ENCODE measurements at regions not wholly inside any gene's neighbourhood (a gene's known extent, or its start where the extent isn't known, plus 50 kb on each side); places are given as distances from the start of the nearest gene placed in this dataset.

DNA sequence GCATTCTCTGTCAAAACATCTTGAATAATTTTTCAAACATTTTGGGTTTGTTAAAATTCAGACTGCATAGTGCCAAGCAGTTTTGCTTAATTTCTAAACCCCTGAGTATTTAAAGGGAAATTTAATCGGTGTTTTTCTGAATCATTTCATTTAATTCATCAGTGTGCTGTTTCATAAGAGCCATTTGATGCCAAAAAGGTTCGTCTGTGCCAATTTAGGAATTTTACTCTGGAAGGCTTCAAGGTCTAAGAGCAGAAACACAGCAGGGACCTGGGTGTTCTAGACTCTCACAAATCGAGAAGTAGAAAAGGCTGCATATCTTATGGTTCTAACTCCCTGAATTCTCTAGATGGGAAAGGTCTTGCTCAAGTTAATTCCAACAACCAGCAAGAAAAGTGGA lies 311.9 kb upstream of the NT5C1B start:
- H3K36me3 ChIP-seq = no peaks in the 10 kb centered on the region
- H3K4me1 ChIP-seq = peaks cover 0 to 6% (median 0%) of the 10 kb centered on the region in 3 donors
- H3K27me3 ChIP-seq = no peaks in the 10 kb centered on the region
- no peak for FAIRE-seq
- H3K9me3 ChIP-seq = no peaks in the 10 kb centered on the region
- no peak for ATAC-seq
- TF ChIP-seq CTCF (IDR thresholded peaks at IDR 0.05) = no peak
- whole genome bisulfite sequencing, 2 donors = 53 to 59% methylated on average over 3 of the region's 3 CpGs
- no peak for DNase-seq
- H3K4me3 ChIP-seq = no peak overlapping the region
- intact Hi-C loops (cut with DNase I) = no loop called here
- H3K27ac ChIP-seq = no peak overlapping the region

DNA sequence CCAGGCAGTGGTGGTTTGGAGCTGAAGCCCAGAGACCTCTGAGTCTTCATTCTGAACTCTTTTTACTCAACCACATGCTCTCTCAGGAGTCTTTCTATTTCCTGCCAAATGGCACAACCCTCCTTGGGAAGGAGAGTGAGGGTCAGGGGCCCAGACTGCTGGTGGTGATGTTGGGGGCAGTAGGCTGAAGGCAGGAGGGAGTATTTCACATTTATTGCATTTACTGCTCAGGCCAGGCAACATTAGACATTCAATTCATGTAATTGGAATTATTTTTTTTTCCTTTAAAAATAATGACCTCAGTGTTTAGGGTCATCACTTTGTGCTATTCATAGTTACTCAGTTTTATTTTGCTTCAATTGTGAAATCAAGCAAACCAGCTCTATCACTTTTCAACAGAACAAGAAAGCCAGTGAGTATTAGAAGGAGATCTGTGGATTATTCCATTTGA lies 311.3 kb upstream of the NT5C1B start:
- Histone ChIP-seq H3K4me3 (no peak overlapping the region), H3K27me3 (no peaks in the 10 kb centered on the region), H3K36me3 (no peaks in the 10 kb centered on the region), H3K4me1 (peaks cover 0 to 6% (median 0%) of the 10 kb centered on the region in 3 donors), H3K27ac (no peak overlapping the region), H3K9me3 (no peaks in the 10 kb centered on the region)
- no peak for TF ChIP-seq CTCF (IDR thresholded peaks at IDR 0.05)
- ATAC-seq (peak in 2 of 4 donors; percentile 22 to 56), FAIRE-seq (no peak), DNase-seq (no peak)
- intact Hi-C loops (cut with DNase I) = no loop called here

- Histone ChIP-seq H3K4me3 (no peak overlapping the region), H3K27me3 (no peaks in the 10 kb centered on the region), H3K9me3 (no peaks in the 10 kb centered on the region), H3K36me3 (no peaks in the 10 kb centered on the region), H3K27ac (no peak overlapping the region), H3K4me1 (peaks cover 0 to 6% (median 0%) of the 10 kb centered on the region in 3 donors)
- peak in 1 of 4 donors; percentile 22 for ATAC-seq
- no peak for DNase-seq
- intact Hi-C loops (cut with DNase I) = no loop called here
- no peak for FAIRE-seq
- 86 to 94% methylated on average over 3 of the region's 3 CpGs for WGBS, 2 donors
- TF ChIP-seq CTCF (IDR thresholded peaks at IDR 0.05) = no peak
These were observed 310.4 kb upstream of the NT5C1B start for GRCh38 chr2:18899725-18900124.

- intact Hi-C loops (cut with DNase I) = no loop called here
- no peak for TF ChIP-seq CTCF (IDR thresholded peaks at IDR 0.05)
- no peaks in the 10 kb centered on the region for H3K27me3 ChIP-seq
- no peak for DNase-seq
- no peak for FAIRE-seq
- no peaks in the 10 kb centered on the region for H3K9me3 ChIP-seq
- H3K27ac ChIP-seq = no peak overlapping the region
- H3K4me1 ChIP-seq = peaks cover 0 to 6% (median 0%) of the 10 kb centered on the region in 3 donors
- no peak overlapping the region for H3K4me3 ChIP-seq
- ATAC-seq = no peak
- H3K36me3 ChIP-seq = no peaks in the 10 kb centered on the region
These were observed 308.9 kb upstream of the NT5C1B start for GRCh38 chr2:18898271-18898670.

DNA sequence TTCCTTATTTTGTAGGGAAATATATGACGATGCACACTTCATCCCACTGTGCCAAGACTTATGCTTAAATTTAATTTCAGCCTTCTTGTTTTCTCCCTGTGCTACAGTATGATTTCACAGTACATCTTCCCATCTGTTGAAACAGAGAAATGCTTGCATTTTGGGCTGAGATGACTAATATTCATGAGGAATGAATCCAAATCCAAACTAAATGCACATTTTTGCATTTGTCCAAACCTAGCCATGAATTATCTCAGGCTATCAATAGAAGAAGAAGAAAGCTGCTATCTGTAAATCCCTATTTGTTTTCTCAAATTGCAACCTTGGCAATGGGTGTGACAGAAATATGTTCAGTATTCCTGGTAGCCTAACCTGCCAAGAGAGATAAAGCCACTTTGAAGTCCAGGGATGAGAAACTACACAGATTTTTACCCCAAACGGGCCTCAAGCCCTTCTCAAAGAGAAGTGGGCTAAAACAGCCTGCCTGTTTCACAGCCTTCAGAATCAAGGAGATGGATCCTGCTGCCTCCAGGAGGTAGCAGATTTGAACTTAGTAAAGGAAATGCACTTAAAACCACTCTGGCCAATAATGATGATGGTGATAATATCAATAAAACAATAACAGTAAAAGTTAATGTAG lies 306.9 kb upstream of the NT5C1B start:
- intact Hi-C loops (cut with DNase I) = no loop called here
- no peaks in the 10 kb centered on the region for H3K4me1 ChIP-seq
- H3K27ac ChIP-seq = no peak overlapping the region
- H3K36me3 ChIP-seq = no peaks in the 10 kb centered on the region
- no peaks in the 10 kb centered on the region for H3K9me3 ChIP-seq
- TF ChIP-seq CTCF (IDR thresholded peaks at IDR 0.05) = no peak
- H3K27me3 ChIP-seq = no peaks in the 10 kb centered on the region
- FAIRE-seq = no peak
- no peak overlapping the region for H3K4me3 ChIP-seq
- DNase-seq = no peak
- 54 to 62% methylated on average over 2 of the region's 2 CpGs for WGBS, 2 donors
- no peak for ATAC-seq

Data from pancreas (tissue), 10 donors.